ENCODE measurements at regions not wholly inside any gene's neighbourhood (a gene's known extent, or its start where the extent isn't known, plus 50 kb on each side); places are given as distances from the start of the nearest gene placed in this dataset.

DNA sequence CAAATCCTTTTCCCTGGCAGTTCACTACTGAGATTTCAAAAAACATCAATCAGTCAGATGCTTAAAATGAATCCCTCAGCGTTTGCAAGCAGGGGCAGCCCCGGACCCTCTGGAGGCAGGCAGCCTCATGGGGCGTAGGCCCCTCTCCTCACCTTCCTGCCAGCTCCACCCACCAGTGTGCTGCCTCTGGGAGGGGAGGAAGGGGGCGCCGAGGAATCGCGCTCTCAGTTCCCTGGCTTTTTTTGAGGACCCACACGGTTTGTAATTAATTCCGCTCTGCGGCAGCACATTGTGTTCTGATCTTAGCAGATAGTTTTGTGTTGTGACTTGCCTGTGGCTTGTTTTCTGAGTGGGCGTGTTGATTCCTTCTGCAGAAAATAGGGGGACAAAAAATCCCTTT lies 159.9 kb downstream of the KLF13 start:
- no peak overlapping the region for H3K4me2 ChIP-seq
- H3K4me3 ChIP-seq: no peak overlapping the region
- ATAC-seq: no peak
- TF ChIP-seq ZSCAN20 (CRISPR knock-in tag; IDR thresholded peaks at IDR 0.05) (no peak), MYC (IDR thresholded peaks at IDR 0.05; ENCODE audit: borderline replicate concordance, low read length) (no peak), FOSL2 (IDR thresholded peaks at IDR 0.05) (no peak), FOSL2 (CRISPR knock-in tag; IDR thresholded peaks at IDR 0.05) (no peak), NR3C1 (IDR thresholded peaks at IDR 0.05) (no peak), ZFP36 (IDR thresholded peaks at IDR 0.05; ENCODE audit: borderline replicate concordance, partially characterized antibody) (no peak), CEBPB (IDR thresholded peaks at IDR 0.05) (no peak), HEYL (CRISPR knock-in tag; IDR thresholded peaks at IDR 0.05) (no peak), TFCP2L1 (CRISPR knock-in tag; IDR thresholded peaks at IDR 0.05) (no peak), PHF8 (IDR thresholded peaks at IDR 0.05; ENCODE audit: borderline replicate concordance, low read depth) (no peak)
- TF ChIP-seq, protein P1, sequence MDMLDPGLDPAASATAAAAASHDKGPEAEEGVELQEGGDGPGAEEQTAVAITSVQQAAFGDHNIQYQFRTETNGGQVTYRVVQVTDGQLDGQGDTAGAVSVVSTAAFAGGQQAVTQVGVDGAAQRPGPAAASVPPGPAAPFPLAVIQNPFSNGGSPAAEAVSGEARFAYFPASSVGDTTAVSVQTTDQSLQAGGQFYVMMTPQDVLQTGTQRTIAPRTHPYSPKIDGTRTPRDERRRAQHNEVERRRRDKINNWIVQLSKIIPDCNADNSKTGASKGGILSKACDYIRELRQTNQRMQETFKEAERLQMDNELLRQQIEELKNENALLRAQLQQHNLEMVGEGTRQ (IDR thresholded peaks at IDR 0.05): no peak
- TF ChIP-seq, protein P2, sequence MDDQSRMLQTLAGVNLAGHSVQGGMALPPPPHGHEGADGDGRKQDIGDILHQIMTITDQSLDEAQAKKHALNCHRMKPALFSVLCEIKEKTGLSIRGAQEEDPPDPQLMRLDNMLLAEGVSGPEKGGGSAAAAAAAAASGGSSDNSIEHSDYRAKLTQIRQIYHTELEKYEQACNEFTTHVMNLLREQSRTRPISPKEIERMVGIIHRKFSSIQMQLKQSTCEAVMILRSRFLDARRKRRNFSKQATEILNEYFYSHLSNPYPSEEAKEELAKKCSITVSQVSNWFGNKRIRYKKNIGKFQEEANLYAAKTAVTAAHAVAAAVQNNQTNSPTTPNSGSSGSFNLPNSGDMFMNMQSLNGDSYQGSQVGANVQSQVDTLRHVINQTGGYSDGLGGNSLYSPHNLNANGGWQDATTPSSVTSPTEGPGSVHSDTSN (IDR thresholded peaks at IDR 0.05): no peak
- TF ChIP-seq, protein P3, sequence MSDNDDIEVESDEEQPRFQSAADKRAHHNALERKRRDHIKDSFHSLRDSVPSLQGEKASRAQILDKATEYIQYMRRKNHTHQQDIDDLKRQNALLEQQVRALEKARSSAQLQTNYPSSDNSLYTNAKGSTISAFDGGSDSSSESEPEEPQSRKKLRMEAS (IDR thresholded peaks at IDR 0.05): no peak
- H3K4me1 ChIP-seq: peaks cover 25% of the 10 kb centered on the region
- peaks cover 13% of the 10 kb centered on the region; the same call in 2 of the 3 replicates for H3K9me3 ChIP-seq
- no peak for DNase-seq (ENCODE audit: low read depth in 1 of 2, low spot score in 1 of 2)
- 82% methylated on average over 10 of the region's 11 CpGs for WGBS (ENCODE audit: missing lambda C conversion rate)
- H3K27ac ChIP-seq: no peak overlapping the region
- CTCF ChIA-PET: interaction anchor here (1.1 to 6.3 kb wide), 11 partner anchors 12 to 352 kb away, joined by 3 to 254 read pairs (median 53); no protein-coding TSS in a partner anchor
- POLR2A ChIA-PET: no interaction called here
- FAIRE-seq: no peak

DNA sequence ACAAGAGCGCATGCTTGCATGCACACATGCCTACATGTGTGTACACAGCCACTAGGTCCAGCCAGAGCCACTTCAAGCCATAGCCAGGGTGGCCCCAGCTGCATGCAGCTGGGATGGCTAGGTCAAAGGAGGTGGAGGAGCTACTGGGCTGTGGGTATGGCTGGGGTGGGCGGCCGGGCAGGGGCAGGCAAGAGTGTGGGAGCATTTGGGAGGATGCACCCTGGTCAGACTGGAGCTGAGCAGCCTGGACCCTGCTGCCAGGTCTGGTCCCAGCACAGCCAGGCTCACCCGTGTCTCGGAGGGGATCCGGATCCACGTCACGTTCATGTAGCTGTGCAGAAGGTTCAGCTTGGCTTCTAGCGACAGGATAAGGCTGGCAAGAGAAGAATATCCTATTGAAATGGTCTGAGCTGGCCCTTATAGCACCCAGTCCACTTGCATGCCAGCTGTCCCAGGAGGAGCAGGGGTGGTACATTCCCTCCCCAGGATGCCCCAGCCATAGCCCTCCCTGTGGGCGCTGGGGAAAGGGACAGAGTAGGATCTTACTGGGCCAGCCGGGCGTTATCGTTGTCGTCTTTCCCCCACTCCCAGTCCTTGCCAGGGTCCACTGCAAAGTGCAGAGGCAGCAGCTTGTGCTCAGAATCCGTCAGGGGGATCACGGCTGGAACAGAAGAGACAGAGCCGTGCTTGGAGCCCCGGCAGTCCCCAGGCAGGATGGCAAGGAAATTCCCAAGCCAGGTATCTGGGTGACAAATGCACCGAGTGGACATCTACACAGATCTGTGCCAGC lies 160.5 kb downstream of the KLF13 start:
- no peak overlapping the region for H3K4me2 ChIP-seq
- FAIRE-seq (no peak), DNase-seq (ENCODE audit: low read depth in 1 of 2, low spot score in 1 of 2) (no peak), ATAC-seq (no peak)
- H3K4me3 ChIP-seq: no peak overlapping the region
- no peak overlapping the region; a peak in 1 of 6 replicates for H3K27ac ChIP-seq
- peaks cover 25% of the 10 kb centered on the region for H3K4me1 ChIP-seq
- POLR2A ChIA-PET: interaction anchor here (1.8 kb wide), 1 partner anchor 52 kb away, joined by 5 read pairs; no protein-coding TSS in a partner anchor
- CTCF ChIA-PET: interaction anchor here (0.7 to 6.3 kb wide), 29 partner anchors 12 to 825 kb away, joined by 3 to 254 read pairs (median 11); no protein-coding TSS in a partner anchor
- 83% methylated on average over 17 of the region's 19 CpGs for WGBS (ENCODE audit: missing lambda C conversion rate)
- peaks cover 19% of the 10 kb centered on the region for H3K9me3 ChIP-seq
- TF ChIP-seq FOXS1 (CRISPR knock-in tag; IDR thresholded peaks at IDR 0.05): no peak
- no peak for TF ChIP-seq MYC (IDR thresholded peaks at IDR 0.05; ENCODE audit: borderline replicate concordance, low read length)
- TF ChIP-seq RAD21 (conservative IDR thresholded peaks at IDR 0.05 in 1 of 2, IDR thresholded peaks at IDR 0.05 in 1 of 2): no peak
- TF ChIP-seq JUN (IDR thresholded peaks at IDR 0.05): no peak
- TF ChIP-seq CHD2 (IDR thresholded peaks at IDR 0.05; ENCODE audit: low read length, partially characterized antibody): no peak
- no peak for TF ChIP-seq CBX8 (IDR thresholded peaks at IDR 0.05)
- TF ChIP-seq JUNB (IDR thresholded peaks at IDR 0.05): no peak
- TF ChIP-seq PHF8 (IDR thresholded peaks at IDR 0.05; ENCODE audit: borderline replicate concordance, low read depth): no peak
- TF ChIP-seq, protein P4, sequence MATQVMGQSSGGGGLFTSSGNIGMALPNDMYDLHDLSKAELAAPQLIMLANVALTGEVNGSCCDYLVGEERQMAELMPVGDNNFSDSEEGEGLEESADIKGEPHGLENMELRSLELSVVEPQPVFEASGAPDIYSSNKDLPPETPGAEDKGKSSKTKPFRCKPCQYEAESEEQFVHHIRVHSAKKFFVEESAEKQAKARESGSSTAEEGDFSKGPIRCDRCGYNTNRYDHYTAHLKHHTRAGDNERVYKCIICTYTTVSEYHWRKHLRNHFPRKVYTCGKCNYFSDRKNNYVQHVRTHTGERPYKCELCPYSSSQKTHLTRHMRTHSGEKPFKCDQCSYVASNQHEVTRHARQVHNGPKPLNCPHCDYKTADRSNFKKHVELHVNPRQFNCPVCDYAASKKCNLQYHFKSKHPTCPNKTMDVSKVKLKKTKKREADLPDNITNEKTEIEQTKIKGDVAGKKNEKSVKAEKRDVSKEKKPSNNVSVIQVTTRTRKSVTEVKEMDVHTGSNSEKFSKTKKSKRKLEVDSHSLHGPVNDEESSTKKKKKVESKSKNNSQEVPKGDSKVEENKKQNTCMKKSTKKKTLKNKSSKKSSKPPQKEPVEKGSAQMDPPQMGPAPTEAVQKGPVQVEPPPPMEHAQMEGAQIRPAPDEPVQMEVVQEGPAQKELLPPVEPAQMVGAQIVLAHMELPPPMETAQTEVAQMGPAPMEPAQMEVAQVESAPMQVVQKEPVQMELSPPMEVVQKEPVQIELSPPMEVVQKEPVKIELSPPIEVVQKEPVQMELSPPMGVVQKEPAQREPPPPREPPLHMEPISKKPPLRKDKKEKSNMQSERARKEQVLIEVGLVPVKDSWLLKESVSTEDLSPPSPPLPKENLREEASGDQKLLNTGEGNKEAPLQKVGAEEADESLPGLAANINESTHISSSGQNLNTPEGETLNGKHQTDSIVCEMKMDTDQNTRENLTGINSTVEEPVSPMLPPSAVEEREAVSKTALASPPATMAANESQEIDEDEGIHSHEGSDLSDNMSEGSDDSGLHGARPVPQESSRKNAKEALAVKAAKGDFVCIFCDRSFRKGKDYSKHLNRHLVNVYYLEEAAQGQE (IDR thresholded peaks at IDR 0.05): no peak
- no peak for TF ChIP-seq TP53 (CRISPR knock-in tag; IDR thresholded peaks at IDR 0.05)
- TF ChIP-seq HOXB5 (CRISPR knock-in tag; IDR thresholded peaks at IDR 0.05): no peak
- TF ChIP-seq EP300 (IDR thresholded peaks at IDR 0.05): no peak
- no peak for TF ChIP-seq ESRRA (IDR thresholded peaks at IDR 0.05; ENCODE audit: borderline replicate concordance, low read length)
- TF ChIP-seq EHMT2 (IDR thresholded peaks at IDR 0.05; ENCODE audit: low read depth): no peak
- no peak for TF ChIP-seq TFCP2L1 (CRISPR knock-in tag; IDR thresholded peaks at IDR 0.05)
- TF ChIP-seq BHLHE40 (IDR thresholded peaks at IDR 0.05; ENCODE audit: low read depth, low read length): no peak
- TF ChIP-seq, protein P5, sequence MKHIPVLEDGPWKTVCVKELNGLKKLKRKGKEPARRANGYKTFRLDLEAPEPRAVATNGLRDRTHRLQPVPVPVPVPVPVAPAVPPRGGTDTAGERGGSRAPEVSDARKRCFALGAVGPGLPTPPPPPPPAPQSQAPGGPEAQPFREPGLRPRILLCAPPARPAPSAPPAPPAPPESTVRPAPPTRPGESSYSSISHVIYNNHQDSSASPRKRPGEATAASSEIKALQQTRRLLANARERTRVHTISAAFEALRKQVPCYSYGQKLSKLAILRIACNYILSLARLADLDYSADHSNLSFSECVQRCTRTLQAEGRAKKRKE (CRISPR knock-in tag; IDR thresholded peaks at IDR 0.05; ENCODE audit: low read depth): no peak

All from A549 (cell line).